Panc1 (cell line): ENCODE measurements at regions not wholly inside any gene's neighbourhood (a gene's known extent, or its start where the extent isn't known, plus 50 kb on each side); places are given as distances from the start of the nearest gene placed in this dataset.

Experiments
- ATAC-seq: fragments of 200-7000 bp; cut with Tn5 transposase; 2 replicates; pipeline ENCODE4 v1.9.1; 2020; ENCODE audit warnings: mild to moderate bottlenecking, moderate library complexity
- BruUV-seq: library from RNA; stranded (reverse); fragments of 400-500 nt; replicated peaks from 2 replicates; lab custom pipeline; 2021; lab: Mats Ljungman, UMichigan
- CTCF ChIA-PET: fragments of 300-600 bp; sonication (Branson Sonifier 250); formaldehyde crosslinking; loops from one replicate; lab custom pipeline; 2022; ENCODE audit warnings: antibody characterized with exemption; lab: Charles Lee
- POLR2A ChIA-PET: fragments of 300-600 bp; sonication (Branson Sonifier 250); formaldehyde crosslinking; loops from one replicate; lab custom pipeline; 2022; ENCODE audit warnings: antibody characterized with exemption; lab: Charles Lee
- DNase-seq: peaks from one replicate; pipeline ENCODE4 v3.0.0-alpha.2; 2010; ENCODE audit warnings: low read depth, low spot score
- H3K27ac ChIP-seq: 2 replicates; pipeline ENCODE4 v1.5.1; 2011; ENCODE audit warnings: mild to moderate bottlenecking, low read length, inconsistent platforms
- H3K27me3 ChIP-seq: fragments of 200-500 bp; sonication (Bioruptor generic); 2 replicates; pipeline ENCODE4 v1.6.0; 2014; ENCODE audit warnings: low read length, inconsistent platforms; ENCODE audit not compliant: control insufficient read depth, insufficient read depth
- H3K36me3 ChIP-seq: fragments of 200-500 bp; sonication (Bioruptor generic); 2 replicates; pipeline ENCODE4 v1.5.1; 2014; ENCODE audit warnings: inconsistent platforms, mild to moderate bottlenecking, low read length, moderate library complexity; ENCODE audit not compliant: control insufficient read depth, insufficient read depth
- H3K4me1 ChIP-seq: 2 replicates; pipeline ENCODE4 v1.5.1; 2011; ENCODE audit warnings: inconsistent platforms, mild to moderate bottlenecking, low read length, moderate library complexity; ENCODE audit not compliant: control insufficient read depth, insufficient read depth
- H3K4me3 ChIP-seq, 2 experiments: 2 replicates each; pipeline ENCODE4 v1.5.1; 2011 to 2012; ENCODE audit warnings: low read depth in 2 of 2, low read length in 2 of 2, mild to moderate bottlenecking in 2 of 2, inconsistent platforms in 1 of 2, moderate library complexity in 1 of 2
- H3K9me3 ChIP-seq: fragments of 200-500 bp; sonication (Bioruptor generic); 2 replicates; pipeline ENCODE4 v1.5.1; 2014; ENCODE audit warnings: low read depth, mild to moderate bottlenecking, inconsistent platforms, low read length, moderate library complexity; ENCODE audit not compliant: control insufficient read depth, insufficient read depth
- POLR2AphosphoS5 ChIP-seq: IDR thresholded peaks from 2 replicates; pipeline ENCODE4 v1.6.1; 2012; ENCODE audit warnings: mild to moderate bottlenecking, low read depth, low read length, moderate library complexity
- SIN3A ChIP-seq: IDR thresholded peaks from 2 replicates; pipeline ENCODE4 v1.6.1; 2012; ENCODE audit warnings: low read depth, mild to moderate bottlenecking, low read length, moderate library complexity, borderline replicate concordance; ENCODE audit not compliant: insufficient read depth
- TCF7L2 ChIP-seq: IDR thresholded peaks from 2 replicates; pipeline ENCODE4 v1.6.1; 2011; ENCODE audit warnings: mild to moderate bottlenecking, low read depth, low read length, inconsistent platforms
- in situ Hi-C: cut with HindIII; loops from 2 replicates; pipeline ENCODE4 v1.10.0; 2016; ENCODE audit warnings: low sequenced_read_pairs, low pct_unique_long_range_greater_than_20kb
- intact Hi-C: fragments of 100-400 bp; cut with micrococcal nuclease; formaldehyde crosslinking; loops from one replicate; pipeline ENCODE4 v1.10.0; 2022; ENCODE audit not compliant: unreplicated experiment
- TF ChIP-seq, protein P1 (sequence below), 2 experiments: IDR thresholded peaks; 2 replicates each; pipeline ENCODE4 v1.6.1; 2011 to 2012; ENCODE audit warnings: low read depth in 2 of 2, control low read depth in 1 of 2, low read length in 1 of 2, mild to moderate bottlenecking in 1 of 2, moderate library complexity in 1 of 2; ENCODE audit not compliant: insufficient read depth in 1 of 2
- TF ChIP-seq, protein P2 (sequence below): fragments of 450-650 bp; IDR thresholded peaks from 2 replicates; pipeline ENCODE4 v1.5.1; 2017; ENCODE audit warnings: mild to moderate bottlenecking

DNA sequence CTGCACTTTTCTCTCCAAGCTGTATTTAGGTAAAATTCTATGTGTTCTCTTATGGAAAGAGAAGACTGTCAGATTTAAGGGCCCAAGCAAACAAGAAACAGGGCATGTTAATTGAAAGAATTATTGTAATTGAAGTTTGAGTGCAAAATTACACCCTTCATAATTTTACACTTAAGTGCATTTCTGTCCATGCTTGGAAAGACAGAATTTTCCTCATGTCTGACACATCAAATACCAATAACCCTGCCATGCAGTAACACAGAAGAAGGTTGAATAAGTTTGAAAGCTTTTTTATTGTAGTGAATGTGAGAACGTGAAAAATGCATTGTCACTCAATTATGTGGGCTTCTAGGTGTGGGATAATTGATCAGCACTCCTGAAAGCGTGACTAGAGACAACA is 52.9 kb upstream of the PARD3B start:
- Histone ChIP-seq H3K27me3 (no peaks in the 10 kb centered on the region), H3K27ac (no peak overlapping the region), H3K9me3 (no peaks in the 10 kb centered on the region), H3K4me3 (no peak overlapping the region), H3K4me1 (no peaks in the 10 kb centered on the region), H3K36me3 (no peaks in the 10 kb centered on the region)
- no peak for DNase-seq
- ChIA-PET CTCF (no interaction called here), POLR2A (no interaction called here)
- ATAC-seq, result no peak
- no TSS peak for BruUV-seq
- TF ChIP-seq, protein P1, sequence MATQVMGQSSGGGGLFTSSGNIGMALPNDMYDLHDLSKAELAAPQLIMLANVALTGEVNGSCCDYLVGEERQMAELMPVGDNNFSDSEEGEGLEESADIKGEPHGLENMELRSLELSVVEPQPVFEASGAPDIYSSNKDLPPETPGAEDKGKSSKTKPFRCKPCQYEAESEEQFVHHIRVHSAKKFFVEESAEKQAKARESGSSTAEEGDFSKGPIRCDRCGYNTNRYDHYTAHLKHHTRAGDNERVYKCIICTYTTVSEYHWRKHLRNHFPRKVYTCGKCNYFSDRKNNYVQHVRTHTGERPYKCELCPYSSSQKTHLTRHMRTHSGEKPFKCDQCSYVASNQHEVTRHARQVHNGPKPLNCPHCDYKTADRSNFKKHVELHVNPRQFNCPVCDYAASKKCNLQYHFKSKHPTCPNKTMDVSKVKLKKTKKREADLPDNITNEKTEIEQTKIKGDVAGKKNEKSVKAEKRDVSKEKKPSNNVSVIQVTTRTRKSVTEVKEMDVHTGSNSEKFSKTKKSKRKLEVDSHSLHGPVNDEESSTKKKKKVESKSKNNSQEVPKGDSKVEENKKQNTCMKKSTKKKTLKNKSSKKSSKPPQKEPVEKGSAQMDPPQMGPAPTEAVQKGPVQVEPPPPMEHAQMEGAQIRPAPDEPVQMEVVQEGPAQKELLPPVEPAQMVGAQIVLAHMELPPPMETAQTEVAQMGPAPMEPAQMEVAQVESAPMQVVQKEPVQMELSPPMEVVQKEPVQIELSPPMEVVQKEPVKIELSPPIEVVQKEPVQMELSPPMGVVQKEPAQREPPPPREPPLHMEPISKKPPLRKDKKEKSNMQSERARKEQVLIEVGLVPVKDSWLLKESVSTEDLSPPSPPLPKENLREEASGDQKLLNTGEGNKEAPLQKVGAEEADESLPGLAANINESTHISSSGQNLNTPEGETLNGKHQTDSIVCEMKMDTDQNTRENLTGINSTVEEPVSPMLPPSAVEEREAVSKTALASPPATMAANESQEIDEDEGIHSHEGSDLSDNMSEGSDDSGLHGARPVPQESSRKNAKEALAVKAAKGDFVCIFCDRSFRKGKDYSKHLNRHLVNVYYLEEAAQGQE (IDR thresholded peaks at IDR 0.05; ENCODE audit: insufficient read depth in 1 of 2, low read depth in 2 of 2, low read length in 1 of 2), result no peak
- TF ChIP-seq TCF7L2 (no peak), POLR2AphosphoS5 (no peak), SIN3A (no peak)
- TF ChIP-seq, protein P2, sequence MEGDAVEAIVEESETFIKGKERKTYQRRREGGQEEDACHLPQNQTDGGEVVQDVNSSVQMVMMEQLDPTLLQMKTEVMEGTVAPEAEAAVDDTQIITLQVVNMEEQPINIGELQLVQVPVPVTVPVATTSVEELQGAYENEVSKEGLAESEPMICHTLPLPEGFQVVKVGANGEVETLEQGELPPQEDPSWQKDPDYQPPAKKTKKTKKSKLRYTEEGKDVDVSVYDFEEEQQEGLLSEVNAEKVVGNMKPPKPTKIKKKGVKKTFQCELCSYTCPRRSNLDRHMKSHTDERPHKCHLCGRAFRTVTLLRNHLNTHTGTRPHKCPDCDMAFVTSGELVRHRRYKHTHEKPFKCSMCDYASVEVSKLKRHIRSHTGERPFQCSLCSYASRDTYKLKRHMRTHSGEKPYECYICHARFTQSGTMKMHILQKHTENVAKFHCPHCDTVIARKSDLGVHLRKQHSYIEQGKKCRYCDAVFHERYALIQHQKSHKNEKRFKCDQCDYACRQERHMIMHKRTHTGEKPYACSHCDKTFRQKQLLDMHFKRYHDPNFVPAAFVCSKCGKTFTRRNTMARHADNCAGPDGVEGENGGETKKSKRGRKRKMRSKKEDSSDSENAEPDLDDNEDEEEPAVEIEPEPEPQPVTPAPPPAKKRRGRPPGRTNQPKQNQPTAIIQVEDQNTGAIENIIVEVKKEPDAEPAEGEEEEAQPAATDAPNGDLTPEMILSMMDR, result no peak
- intact Hi-C loops, result no loop called here
- in situ Hi-C loops, result no loop called here

DNA sequence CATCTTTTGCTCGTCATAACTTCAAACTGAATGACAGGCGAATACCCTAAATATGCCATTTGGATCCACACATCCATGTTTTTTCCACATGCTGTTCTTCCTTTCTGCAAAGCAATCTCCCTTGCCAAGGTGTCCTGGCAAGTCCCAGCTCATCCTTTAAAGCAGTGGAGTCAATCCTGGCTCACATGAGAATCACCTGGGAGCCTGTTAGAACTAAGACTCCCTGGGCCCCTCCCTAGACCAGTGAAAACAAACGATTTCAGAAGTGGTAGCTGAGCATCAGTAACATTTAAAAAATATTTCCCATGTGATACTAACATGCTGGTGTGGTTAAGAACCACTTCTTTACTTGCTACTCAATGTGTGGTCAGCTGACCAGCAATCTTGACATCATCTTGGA is 50.6 kb upstream of the PARD3B start:
- ATAC-seq, result no peak
- intact Hi-C loops, result no loop called here

More for the DNA sequence above, 50.6 kb upstream of the PARD3B start:
- no peak for DNase-seq
- H3K9me3 ChIP-seq, result no peaks in the 10 kb centered on the region
- CTCF ChIA-PET, result no interaction called here
- H3K27me3 ChIP-seq, result no peaks in the 10 kb centered on the region
- H3K36me3 ChIP-seq, result no peaks in the 10 kb centered on the region
- no peak overlapping the region for H3K4me3 ChIP-seq
- H3K4me1 ChIP-seq, result no peaks in the 10 kb centered on the region
- no TSS peak for BruUV-seq
- in situ Hi-C loops, result no loop called here
- TF ChIP-seq SIN3A (no peak), TCF7L2 (no peak), POLR2AphosphoS5 (no peak)
- TF ChIP-seq, protein P1 (IDR thresholded peaks at IDR 0.05; ENCODE audit: insufficient read depth in 1 of 2, low read depth in 2 of 2, low read length in 1 of 2), result no peak
- TF ChIP-seq, protein P2, result no peak
- H3K27ac ChIP-seq, result no peak overlapping the region
- POLR2A ChIA-PET, result no interaction called here
